ENCODE measurements at regions not wholly inside any gene's neighbourhood (a gene's known extent, or its start where the extent isn't known, plus 50 kb on each side); places are given as distances from the start of the nearest gene placed in this dataset.

DNA sequence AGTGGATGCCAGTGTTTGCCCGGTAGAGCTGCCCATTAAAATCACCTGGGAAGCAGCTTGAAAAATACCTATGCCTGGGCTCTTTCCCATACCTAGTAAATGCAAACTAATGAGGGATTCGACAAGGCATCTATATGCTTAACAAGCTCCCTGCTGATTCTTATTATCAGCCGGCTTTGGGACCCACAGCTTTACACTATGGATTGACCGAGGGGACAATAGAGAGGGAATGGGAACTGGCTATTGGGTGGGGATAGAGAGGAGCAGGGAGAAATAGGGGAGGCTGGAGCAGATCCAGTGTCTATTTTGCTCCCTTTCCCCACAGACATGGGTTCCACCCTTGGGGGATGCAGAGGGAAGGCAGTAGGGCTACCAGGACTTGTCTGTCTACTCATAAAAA, 103.1 kb upstream of the TEX13D start:
- TF ChIP-seq, protein P1, sequence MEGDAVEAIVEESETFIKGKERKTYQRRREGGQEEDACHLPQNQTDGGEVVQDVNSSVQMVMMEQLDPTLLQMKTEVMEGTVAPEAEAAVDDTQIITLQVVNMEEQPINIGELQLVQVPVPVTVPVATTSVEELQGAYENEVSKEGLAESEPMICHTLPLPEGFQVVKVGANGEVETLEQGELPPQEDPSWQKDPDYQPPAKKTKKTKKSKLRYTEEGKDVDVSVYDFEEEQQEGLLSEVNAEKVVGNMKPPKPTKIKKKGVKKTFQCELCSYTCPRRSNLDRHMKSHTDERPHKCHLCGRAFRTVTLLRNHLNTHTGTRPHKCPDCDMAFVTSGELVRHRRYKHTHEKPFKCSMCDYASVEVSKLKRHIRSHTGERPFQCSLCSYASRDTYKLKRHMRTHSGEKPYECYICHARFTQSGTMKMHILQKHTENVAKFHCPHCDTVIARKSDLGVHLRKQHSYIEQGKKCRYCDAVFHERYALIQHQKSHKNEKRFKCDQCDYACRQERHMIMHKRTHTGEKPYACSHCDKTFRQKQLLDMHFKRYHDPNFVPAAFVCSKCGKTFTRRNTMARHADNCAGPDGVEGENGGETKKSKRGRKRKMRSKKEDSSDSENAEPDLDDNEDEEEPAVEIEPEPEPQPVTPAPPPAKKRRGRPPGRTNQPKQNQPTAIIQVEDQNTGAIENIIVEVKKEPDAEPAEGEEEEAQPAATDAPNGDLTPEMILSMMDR (conservative IDR thresholded peaks at IDR 0.05; ENCODE audit: low read depth, low read length), result no peak
- TF ChIP-seq EZH2 (IDR thresholded peaks at IDR 0.05; ENCODE audit: borderline replicate concordance, low read depth, low read length, poor library complexity, severe bottlenecking), result no peak

Data from A673 (cell line).